GM12874 (cell line): ENCODE measurements at regions not wholly inside any gene's neighbourhood (a gene's known extent, or its start where the extent isn't known, plus 50 kb on each side); places are given as distances from the start of the nearest gene placed in this dataset.

Experiments
- TF ChIP-seq, protein P1 (sequence below): IDR thresholded peaks from 2 replicates; pipeline ENCODE4 v1.5.1; 2011; ENCODE audit warnings: low read depth, mild to moderate bottlenecking, control low read depth, low read length, moderate library complexity; ENCODE audit not compliant: insufficient read depth

DNA sequence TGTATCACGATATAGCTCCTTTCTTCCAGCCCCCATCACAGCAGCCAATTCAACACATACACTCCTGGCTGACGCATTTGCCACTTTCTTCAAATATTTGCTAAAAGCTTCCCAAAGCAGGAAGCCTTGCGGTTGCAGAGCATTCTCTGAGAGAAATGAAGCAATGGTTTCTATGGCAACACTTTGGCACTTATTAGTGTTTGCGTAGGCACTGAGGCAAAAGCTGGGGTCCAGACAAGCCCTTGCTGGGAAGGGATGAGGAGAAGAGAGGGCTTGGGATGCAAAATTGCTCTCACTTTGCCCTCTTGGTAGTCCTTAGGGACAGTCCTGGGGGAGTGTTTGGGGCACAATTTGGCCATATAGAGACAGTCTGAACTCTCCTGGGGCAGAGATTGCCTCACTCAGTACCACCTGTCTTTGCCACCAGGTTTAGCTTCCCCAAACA lies 55.0 kb upstream of the PAK3 start:
- TF ChIP-seq, protein P1, sequence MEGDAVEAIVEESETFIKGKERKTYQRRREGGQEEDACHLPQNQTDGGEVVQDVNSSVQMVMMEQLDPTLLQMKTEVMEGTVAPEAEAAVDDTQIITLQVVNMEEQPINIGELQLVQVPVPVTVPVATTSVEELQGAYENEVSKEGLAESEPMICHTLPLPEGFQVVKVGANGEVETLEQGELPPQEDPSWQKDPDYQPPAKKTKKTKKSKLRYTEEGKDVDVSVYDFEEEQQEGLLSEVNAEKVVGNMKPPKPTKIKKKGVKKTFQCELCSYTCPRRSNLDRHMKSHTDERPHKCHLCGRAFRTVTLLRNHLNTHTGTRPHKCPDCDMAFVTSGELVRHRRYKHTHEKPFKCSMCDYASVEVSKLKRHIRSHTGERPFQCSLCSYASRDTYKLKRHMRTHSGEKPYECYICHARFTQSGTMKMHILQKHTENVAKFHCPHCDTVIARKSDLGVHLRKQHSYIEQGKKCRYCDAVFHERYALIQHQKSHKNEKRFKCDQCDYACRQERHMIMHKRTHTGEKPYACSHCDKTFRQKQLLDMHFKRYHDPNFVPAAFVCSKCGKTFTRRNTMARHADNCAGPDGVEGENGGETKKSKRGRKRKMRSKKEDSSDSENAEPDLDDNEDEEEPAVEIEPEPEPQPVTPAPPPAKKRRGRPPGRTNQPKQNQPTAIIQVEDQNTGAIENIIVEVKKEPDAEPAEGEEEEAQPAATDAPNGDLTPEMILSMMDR, result no peak

DNA sequence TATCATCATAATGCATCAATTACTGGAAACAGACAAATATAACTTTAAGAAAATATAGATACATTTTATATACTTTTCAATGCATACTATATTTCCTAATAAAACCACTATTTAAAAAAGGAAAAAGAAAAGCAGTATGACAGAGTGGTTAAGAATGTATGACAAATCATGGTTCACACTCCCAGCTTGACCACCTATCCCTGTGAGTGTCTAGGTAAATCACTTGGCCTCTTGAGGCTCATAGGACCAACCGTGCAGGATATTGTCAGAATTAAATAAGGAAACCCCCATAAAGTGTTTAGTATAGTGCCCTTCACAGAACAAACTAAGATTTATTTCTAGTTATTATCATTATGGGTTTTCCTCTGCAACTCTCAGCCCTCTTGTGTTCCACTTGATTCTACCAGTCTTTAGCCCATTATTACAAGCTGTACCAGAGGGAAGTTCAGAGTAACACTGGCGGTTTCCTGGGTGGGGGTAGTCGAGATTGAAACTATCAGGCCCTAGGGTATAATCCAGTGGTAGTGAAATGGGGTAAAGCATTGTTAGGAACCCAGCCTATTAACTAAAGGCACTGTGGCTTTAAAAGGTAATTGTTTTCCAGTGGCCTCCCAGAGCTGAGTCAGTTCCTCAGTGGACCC lies 55.5 kb upstream of the PAK3 start:
- TF ChIP-seq, protein P1, result no peak

DNA sequence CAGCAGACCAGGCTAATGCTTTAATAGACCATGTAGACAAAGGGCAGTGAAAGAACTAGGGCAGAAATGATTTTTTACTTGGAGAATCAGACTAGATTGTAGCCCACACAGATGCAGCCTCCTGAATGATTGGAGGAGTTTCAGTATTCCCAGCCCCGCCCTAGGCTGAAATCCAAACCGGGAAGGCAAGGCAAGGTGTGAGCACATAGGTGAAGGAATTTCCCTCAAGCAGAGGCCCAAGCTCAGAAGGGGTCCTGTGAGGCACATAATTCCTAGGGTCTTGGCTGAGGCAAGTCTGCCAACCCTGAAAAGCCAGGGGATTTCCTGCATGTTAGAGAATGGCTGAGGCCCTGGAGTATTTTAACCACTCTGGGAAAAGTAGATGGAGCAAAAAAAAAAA lies 56.4 kb upstream of the PAK3 start:
- TF ChIP-seq, protein P1, result no peak

DNA sequence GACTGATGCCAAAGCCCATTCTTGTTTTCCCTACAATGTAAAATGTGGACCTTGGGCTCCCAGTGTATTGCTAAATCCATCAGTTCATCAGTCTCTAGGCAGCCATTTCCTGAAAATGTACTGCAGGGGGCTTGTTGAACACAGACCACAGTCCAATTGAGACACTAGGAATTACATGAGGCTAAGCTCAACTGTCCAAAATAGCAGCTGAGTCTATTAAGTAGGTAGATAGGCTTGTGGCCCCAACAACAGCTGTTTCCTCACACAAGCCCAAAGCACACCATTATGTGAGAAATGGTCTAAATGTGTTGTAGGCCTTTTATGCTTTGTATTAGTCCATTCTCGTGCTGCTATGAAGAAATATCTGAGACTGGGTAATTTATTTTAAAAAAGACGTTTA lies 60.0 kb upstream of the PAK3 start:
- TF ChIP-seq, protein P1, result no peak

DNA sequence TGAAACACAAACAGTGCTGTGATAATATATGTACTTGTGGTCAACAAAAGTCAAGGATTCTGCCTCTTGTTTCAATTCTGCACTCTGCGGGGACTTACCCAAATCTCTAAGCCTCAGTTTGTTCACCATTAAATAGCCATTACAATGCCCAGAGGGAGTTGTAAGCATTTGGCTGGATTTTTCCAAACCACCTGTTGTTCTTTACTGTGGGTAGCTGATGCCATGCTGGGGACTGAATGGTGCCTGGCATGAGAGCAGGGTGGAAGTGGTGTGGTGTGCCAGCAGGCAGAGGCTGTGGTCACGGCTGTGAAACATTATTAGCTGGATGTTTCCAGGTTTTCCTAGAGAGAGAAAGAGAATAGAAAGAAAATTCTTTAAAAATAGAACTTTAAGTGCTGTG lies 60.7 kb upstream of the PAK3 start:
- TF ChIP-seq, protein P1, result no peak

DNA sequence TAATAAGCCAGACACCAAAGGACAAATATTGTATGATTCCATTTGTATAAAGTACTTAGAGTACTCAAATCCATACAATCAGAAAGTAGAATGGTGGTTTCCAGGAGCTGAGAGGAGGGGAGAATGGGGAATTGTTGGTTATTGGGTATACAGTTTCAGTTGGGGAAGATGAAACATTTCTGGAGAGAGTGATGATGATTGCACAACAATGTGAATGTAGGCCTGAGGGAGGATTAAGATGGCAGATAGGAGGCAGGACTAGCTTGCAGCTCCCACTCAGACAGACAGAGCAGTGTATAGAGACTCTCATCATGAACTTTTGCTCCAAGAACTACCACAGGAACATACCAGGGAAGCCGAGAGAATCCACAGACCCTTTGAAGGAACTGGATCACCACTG lies 75.7 kb upstream of the PAK3 start:
- TF ChIP-seq, protein P1, result no peak

DNA sequence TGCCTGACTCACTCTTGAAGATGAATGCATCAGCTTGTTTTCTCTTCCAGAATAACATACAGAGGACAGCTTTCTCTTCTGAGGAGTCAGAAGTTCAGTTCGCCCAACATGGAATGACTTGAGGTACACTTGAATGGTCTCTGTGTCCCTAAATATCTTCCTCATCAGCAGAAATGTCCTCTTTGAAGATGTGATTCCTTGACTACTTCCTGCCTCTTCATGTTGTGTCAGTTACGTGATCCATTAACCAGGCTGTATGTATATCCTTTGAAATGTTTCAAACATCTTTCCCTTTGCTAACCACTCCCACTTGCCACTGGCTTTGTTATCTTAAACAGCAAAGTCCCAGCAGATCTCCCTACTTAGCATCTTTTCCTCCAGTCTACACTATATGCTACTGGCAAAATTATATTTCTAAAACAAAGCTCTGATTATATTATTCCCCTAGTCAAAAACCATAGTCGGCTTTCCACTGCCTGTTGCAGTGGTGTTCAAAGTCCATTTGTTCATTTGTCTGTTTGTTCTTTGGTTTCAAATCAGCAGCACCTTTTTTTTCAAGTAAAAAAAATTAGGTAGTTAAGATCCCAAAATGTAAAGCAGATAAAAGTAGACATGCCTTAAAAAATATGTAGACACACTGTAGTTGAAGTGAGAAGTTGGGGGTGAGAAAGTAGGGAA lies 82.1 kb upstream of the PAK3 start:
- TF ChIP-seq, protein P1, result no peak
